Hindlimb muscle (tissue), 1 donor: ENCODE measurements at regions not wholly inside any gene's neighbourhood (a gene's known extent, or its start where the extent isn't known, plus 50 kb on each side); places are given as distances from the start of the nearest gene placed in this dataset.

Experiments
- DNase-seq: peaks from one replicate; pipeline ENCODE4 v3.0.0-alpha.2; 2013

GRCh38 chr3:94513600-94513999, 450.7 kb downstream of the NSUN3 start:
- DNase-seq: no peak

DNA sequence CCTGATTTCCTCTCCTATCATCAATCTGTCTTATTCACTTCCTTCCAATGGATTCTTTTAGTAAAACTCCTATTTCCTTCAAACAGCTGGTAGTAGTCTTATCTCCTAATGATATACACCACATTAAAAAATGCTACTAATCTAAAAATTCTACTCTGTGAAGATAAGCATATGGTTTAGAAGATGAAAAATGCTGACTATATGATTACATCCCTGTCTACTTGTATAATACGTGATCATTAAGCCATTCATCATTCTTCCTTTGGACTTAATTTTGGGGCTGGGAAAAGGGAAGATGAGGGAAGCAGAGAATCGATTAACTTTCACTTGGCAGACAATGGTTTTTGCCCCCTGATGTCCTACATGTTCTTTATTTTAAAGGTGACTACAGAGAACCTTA, 453.1 kb downstream of the NSUN3 start:
- DNase-seq: no peak

- DNase-seq: no peak
Measured at GRCh38 chr3:94520364-94520763, 457.5 kb downstream of the NSUN3 start.

GRCh38 chr3:94522488-94522887, 459.6 kb downstream of the NSUN3 start:
- DNase-seq: no peak

DNA sequence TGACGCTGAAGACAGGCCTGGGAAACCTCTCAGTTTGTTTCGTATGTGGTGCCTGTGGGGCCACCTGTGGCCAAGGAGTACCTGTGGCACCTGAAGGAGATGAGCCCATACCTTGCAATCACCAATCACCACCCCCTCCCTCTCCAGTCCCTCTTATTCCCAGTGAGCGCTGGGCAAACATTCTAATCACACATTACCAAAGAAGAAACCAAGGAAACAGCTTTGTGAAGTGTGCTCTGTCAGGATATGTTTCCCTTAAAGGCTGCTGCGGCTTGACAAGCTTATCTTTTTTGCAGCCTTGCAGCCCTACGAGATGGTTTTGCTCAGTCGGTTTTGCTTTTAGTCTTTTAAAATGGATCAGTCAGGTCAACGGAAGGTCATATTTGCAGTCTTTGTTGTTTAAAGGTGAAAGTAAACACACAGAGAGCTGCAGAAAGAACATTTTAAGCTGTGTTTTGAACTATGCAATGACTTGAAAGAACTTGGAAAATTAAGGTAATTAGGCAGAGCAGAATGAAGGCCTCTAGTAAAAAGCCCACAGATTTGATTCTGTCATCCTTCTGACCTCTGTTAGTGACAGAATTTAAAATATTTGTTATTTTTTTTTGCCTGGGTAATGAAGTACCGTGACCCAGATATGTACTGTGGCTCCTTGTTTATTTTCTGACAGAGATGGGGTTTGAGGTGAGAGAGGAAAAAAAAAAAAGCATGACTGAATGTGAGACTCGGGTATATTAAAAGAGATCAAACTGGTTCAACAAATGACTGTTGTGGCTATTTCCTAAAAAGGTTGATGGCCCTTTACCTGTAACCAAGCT, 461.4 kb downstream of the NSUN3 start:
- DNase-seq: no peak

DNA sequence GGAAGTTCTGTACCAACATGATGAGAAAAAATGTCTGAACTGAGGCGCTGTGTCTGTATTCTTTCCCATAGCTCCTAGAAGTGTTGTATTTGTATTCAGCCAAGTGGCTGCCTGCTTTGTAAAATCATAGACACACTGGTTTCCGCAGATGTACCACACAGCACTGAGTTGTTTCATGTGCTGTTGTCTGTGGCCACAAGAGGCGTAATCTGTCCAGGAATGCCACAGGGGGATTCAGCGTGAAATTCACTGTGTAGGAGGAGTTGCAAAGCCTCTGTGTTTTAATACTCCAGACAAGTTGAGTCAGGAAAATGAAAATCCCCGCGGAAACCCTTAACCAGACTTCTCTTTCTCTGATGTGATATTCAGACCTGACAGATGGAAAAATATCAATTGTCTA, 462.2 kb downstream of the NSUN3 start:
- peak; percentile 15 for DNase-seq

GRCh38 chr3:94529816-94530215, 467.0 kb downstream of the NSUN3 start:
- no peak for DNase-seq

GRCh38 chr3:94532951-94533350, 470.1 kb downstream of the NSUN3 start:
- DNase-seq: no peak

GRCh38 chr3:94539937-94540336, 477.1 kb downstream of the NSUN3 start:
- no peak for DNase-seq

- no peak for DNase-seq
Measured at GRCh38 chr3:94543161-94543560, 480.3 kb downstream of the NSUN3 start.

- no peak for DNase-seq
Measured at GRCh38 chr3:94544131-94544789, 481.4 kb downstream of the NSUN3 start.

DNA sequence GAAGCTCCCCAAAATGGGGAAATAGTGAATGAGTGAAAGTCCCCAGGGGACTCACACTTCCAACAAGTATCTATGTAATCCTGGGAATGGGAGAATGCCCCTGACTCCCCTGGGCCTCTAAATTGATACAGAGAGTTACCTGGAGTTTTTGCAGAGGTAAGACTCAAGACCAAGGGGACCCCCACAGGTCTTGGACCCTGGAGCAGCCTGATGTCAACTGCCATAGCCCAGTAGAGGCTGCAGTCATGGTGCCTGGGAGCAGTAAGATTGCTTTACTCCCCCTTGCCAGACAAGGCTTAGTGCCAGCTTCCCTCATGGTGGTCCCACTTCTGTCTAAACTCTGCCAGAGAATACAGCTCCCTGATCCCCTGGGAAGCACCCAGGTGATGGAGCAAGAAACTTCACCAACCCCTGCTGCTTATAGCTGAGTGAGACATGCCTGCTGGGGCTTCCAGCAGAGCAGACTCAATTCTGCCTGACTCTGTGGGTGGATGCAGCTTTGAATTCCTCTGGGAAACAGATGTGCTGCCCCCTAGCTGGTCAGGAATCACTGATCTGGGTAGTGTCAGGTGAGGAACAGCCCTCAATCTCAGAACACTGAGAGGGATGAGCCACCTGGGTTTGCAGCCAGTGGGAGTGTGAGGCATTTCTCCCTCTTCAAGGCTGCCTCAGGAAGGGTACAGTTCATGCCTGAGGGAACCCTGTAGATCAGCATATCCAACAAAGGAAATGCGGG, 485.9 kb downstream of the NSUN3 start:
- no peak for DNase-seq

- DNase-seq: no peak
Measured at GRCh38 chr3:94561094-94561493, 498.2 kb downstream of the NSUN3 start.

DNA sequence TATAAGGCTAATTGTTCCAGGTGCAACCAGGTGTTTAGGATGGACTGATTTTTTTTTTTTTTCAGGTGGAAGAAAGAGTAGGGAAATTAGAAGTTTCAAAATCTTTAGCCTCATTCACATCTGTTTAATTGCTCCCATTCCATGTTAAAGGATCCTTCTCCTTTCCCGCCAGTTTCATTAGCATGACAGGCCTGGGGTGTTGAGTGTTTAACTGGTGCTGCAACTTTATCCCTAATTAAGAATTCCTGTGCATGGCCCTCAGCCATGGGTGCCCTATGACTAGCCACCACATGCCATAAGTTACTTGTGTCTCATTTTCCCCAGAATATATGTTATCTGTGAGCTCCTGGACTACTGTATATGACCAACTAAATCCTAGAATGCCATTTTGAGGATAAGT, 501.4 kb downstream of the NSUN3 start:
- DNase-seq: no peak

DNA sequence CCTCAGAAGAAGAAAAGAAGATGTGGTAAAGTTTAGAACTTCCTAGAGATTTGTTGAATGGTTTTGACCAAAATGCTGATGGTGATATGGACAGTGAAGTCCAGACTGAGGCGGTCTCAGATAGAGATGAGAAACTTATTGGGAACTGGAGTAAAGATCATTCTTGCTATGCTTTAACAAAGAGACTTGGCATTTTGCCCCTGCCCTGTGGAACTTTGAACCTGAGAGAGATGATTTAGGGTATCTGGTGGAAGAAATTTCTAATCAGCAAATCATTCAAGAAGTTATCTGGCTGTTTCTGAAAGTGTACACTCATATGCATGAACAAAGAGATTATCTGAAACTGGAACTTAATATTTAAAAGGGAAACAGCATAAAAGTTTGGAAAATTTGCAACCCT, 505.2 kb downstream of the NSUN3 start:
- no peak for DNase-seq

DNA sequence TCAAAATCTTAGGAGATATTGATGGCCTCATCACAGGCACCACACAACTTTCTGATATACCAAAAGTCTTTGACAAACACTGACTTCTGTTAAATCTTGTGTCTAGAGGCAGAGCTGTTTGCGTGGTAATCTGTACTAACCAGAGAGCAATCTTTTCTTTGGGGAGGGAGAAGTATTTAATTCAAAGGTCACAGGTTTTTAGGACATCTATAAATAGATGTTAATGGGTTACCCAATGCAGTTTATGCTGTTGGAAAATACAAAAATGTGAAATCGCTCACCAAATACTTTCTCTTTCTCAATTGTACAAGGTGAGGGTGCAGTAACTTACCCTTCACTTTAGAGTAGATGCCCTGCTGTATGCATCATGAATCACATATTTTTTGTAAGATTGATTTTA, 510.5 kb downstream of the NSUN3 start:
- no peak for DNase-seq

DNA sequence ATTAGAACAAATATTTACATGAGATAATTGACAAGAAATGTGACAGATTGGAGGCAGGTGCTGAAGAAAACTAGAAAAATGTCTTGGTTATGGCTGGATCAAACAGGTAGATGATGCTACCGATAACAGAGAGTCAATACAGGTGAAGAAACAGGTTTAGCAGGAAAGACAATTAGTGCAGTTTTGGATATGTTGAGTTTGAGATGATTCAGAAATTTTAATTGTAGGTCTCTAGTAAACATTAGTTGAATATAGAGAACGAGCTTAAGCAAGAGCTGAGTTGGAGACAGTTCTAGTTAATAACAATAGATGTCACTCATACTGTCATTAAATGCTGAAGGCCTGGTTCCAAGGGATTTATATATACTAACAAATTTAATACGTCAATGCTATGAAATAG, 524.4 kb downstream of the NSUN3 start:
- no peak for DNase-seq

GRCh38 chr3:94593526-94594150, 530.8 kb downstream of the NSUN3 start:
- no peak for DNase-seq

DNA sequence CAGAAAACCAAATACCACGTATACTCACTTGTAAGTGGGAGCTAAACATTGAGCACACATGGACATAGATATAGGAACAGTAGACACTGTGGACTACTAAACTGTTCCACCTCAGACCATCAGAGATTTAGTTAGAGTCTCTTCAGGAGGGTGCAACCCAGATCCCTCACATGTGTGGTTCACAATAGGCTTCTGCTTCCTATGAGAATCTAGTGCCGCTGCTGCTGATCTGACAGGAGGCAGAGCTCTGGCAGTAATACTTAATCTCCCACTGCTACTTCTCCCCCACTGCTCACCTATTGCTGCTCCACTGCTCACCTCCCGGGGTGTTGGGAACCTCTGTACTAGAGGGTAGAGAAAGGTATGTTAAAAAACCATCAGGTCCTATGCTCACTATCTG, 533.3 kb downstream of the NSUN3 start:
- no peak for DNase-seq

DNA sequence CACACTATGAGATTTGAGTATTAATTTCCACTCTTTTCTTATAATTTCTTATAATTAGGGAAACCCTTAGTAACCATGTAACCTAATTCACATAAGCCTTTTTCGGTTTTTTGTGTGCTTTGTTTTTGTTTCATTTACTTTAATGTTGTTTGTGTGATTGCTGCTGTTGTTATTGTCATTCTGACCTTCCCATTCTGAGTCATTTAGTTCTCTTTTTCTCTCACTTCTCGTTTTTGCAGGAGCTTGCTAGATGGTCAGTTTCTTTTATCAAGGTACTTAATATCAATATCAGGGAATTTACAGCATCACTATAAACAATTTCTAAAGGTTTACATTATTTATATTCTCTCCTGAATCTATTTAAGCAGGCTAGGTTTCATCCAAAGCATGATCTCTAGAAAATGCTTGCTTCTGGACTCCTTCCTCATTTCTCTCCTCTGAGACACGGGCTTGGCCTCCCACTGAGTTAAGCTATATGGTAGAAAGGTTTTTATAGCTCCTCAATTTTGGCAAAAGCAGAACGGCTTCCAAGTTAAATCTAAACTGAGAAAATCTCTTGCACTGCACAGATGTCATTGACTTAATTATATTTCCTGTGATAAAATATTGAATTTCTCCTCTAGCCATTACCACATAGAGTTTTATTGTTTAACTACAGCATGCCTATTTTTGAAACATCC, 534.2 kb downstream of the NSUN3 start:
- DNase-seq: no peak

GRCh38 chr3:94607778-94608177, 544.9 kb downstream of the NSUN3 start:
- no peak for DNase-seq

GRCh38 chr3:94609908-94610307, 547.0 kb downstream of the NSUN3 start:
- DNase-seq: no peak

- DNase-seq: no peak
Measured at GRCh38 chr3:94611596-94611995, 548.7 kb downstream of the NSUN3 start.
